WERI-Rb-1 (cell line): ENCODE measurements at regions not wholly inside any gene's neighbourhood (a gene's known extent, or its start where the extent isn't known, plus 50 kb on each side); places are given as distances from the start of the nearest gene placed in this dataset.
"Not testable (repeated sequence)": the region's sequence is repeated elsewhere in the genome, so short reads cannot be mapped to it uniquely, and the experiment has no call there.

ENCODE experiments used
- DNase-seq: peaks from one replicate; pipeline ENCODE4 v3.0.0-alpha.2; 2020
- H3K27ac ChIP-seq: fragments of 250-450 bp; sonication (Bioruptor Pico); 2 replicates; pipeline ENCODE4 v1.5.1; 2020; ENCODE audit warnings: mild to moderate bottlenecking, moderate library complexity
- H3K27me3 ChIP-seq: fragments of 250-450 bp; sonication (Bioruptor Pico); 2 replicates; pipeline ENCODE4 v1.5.1; 2021; ENCODE audit warnings: mild to moderate bottlenecking, low read depth, moderate library complexity; ENCODE audit not compliant: insufficient read depth, severe bottlenecking
- H3K36me3 ChIP-seq: fragments of 250-450 bp; sonication (Bioruptor Pico); 2 replicates; pipeline ENCODE4 v1.5.1; 2020; ENCODE audit warnings: mild to moderate bottlenecking, moderate library complexity
- H3K4me3 ChIP-seq: 2 replicates; pipeline ENCODE4 v1.5.1; 2011; ENCODE audit warnings: low read depth, mild to moderate bottlenecking, control low read depth, low read length
- H3K9me3 ChIP-seq: fragments of 250-450 bp; sonication (Bioruptor Pico); 2 replicates; pipeline ENCODE4 v1.5.1; 2021; ENCODE audit warnings: mild to moderate bottlenecking, moderate library complexity; ENCODE audit not compliant: severe bottlenecking
- TF ChIP-seq, protein P1 (sequence below): IDR thresholded peaks from 2 replicates; pipeline ENCODE4 v1.5.1; 2011; ENCODE audit warnings: low read depth, mild to moderate bottlenecking, control low read depth, inconsistent platforms, low read length

DNA sequence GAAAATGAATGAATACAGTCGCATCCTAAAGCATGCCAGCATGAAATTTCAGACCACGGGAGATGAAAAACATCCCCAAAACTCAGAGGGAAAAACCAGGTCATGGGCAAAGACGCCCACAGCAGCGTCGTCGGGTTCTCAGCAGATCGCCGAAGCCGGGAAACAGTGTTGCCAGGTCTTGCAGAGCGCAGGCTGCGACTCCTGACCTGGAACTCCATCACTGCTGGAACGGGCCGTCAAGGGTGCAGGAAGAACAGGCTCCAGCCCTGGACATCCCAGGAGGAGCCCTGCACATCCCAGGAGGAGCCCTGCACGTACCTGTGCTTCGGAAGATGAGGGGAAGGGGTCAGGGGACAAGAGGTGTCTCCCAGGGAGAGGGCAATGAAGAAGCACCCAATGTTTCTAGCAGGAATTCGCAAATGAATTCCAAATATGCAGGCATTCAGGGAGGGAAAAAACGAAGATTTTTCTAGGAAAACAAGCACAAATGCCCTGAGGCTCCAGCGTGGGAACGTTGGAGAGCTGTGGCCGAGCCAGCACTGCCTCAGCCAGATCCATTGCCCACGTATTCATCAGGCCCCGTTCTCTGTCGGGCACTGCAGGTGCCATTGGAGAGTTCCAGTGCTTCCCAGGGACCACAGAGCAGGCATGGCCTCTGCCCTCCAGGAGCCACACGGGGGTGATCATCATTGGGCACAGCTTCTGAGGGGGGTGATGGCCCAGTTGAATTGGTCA lies 1110.4 kb downstream of the BRD1 start:
- no peak overlapping the region for H3K4me3 ChIP-seq
- H3K27me3 ChIP-seq: no peaks in the 10 kb centered on the region
- no peak overlapping the region; the same call in 1 of the 2 replicates for H3K27ac ChIP-seq
- TF ChIP-seq, protein P1, sequence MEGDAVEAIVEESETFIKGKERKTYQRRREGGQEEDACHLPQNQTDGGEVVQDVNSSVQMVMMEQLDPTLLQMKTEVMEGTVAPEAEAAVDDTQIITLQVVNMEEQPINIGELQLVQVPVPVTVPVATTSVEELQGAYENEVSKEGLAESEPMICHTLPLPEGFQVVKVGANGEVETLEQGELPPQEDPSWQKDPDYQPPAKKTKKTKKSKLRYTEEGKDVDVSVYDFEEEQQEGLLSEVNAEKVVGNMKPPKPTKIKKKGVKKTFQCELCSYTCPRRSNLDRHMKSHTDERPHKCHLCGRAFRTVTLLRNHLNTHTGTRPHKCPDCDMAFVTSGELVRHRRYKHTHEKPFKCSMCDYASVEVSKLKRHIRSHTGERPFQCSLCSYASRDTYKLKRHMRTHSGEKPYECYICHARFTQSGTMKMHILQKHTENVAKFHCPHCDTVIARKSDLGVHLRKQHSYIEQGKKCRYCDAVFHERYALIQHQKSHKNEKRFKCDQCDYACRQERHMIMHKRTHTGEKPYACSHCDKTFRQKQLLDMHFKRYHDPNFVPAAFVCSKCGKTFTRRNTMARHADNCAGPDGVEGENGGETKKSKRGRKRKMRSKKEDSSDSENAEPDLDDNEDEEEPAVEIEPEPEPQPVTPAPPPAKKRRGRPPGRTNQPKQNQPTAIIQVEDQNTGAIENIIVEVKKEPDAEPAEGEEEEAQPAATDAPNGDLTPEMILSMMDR: no peak
- no peaks in the 10 kb centered on the region; the same call in none of the 2 replicates for H3K36me3 ChIP-seq
- no peak for DNase-seq
- peaks cover 3% of the 10 kb centered on the region for H3K9me3 ChIP-seq

- not testable (repeated sequence) for H3K9me3 ChIP-seq, H3K4me3 ChIP-seq, DNase-seq, H3K27me3 ChIP-seq, H3K27ac ChIP-seq, H3K36me3 ChIP-seq
Observed at GRCh38 chr22:48716154-48716553, 1111.5 kb downstream of the BRD1 start.

- H3K36me3 ChIP-seq: no peaks in the 10 kb centered on the region; the same call in none of the 2 replicates
- H3K27ac ChIP-seq: no peak overlapping the region
- DNase-seq: no peak
- no peak overlapping the region for H3K4me3 ChIP-seq
- TF ChIP-seq, protein P1: no peak
- peaks cover 3% of the 10 kb centered on the region for H3K9me3 ChIP-seq
- H3K27me3 ChIP-seq: no peaks in the 10 kb centered on the region
Observed at GRCh38 chr22:48715511-48715910, 1112.2 kb downstream of the BRD1 start.

DNA sequence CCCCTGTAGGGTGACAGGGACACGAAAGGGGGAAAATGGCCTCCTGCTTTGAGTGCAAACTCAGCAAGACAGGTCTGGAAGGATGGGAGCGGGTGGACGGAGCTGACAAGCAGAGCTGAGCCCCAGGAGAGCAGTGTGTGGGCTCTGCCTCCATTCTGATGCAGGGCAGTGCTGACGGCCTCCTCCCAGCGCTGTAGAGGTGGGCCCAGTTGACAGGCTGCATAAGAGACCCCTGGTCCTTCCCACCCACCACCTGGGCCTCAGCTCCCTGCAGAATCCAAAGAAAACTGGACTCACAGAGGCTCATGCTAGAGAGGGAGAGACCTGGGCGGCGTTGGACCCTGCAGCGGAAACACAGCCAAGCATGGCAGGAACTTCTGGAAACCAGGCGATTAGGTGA lies 1113.4 kb downstream of the BRD1 start:
- DNase-seq: no peak
- Histone ChIP-seq H3K4me3 (no peak overlapping the region), H3K27me3 (no peaks in the 10 kb centered on the region), H3K9me3 (peaks cover 3% of the 10 kb centered on the region), H3K27ac (no peak overlapping the region), H3K36me3 (peaks cover 3% of the 10 kb centered on the region)
- TF ChIP-seq, protein P1: no peak

GRCh38 chr22:48713272-48714205 lies 1114.1 kb downstream of the BRD1 start:
- Histone ChIP-seq H3K36me3 (peaks cover 7% of the 10 kb centered on the region), H3K27ac (peak overlapping the region; percentile 41), H3K4me3 (no peak overlapping the region), H3K9me3 (peaks cover 3% of the 10 kb centered on the region), H3K27me3 (no peaks in the 10 kb centered on the region)
- peak; percentile 44 for DNase-seq
- TF ChIP-seq, protein P1: no peak
